DMS79 (cell line): ENCODE measurements at regions not wholly inside any gene's neighbourhood (a gene's known extent, or its start where the extent isn't known, plus 50 kb on each side); places are given as distances from the start of the nearest gene placed in this dataset.
"Not testable (repeated sequence)": the region's sequence is repeated elsewhere in the genome, so short reads cannot be mapped to it uniquely, and the experiment has no call there.

Source experiments
- DNase-seq: peaks from one replicate; lab custom pipeline; 2025; lab: John Stamatoyannopoulos, UW

GRCh38 chr18:45342166-45342565, 273.1 kb upstream of the SLC14A2 start:
- DNase-seq: no peak

- DNase-seq: no peak
Observed at GRCh38 chr18:45342653-45343052, 272.6 kb upstream of the SLC14A2 start.

GRCh38 chr18:45343365-45343764, 271.9 kb upstream of the SLC14A2 start:
- DNase-seq: no peak

- not testable (repeated sequence) for DNase-seq
Observed at GRCh38 chr18:45344680-45345079, 270.6 kb upstream of the SLC14A2 start.

GRCh38 chr18:45349019-45349418, 266.3 kb upstream of the SLC14A2 start:
- no peak for DNase-seq

- DNase-seq: no peak
Observed at GRCh38 chr18:45349467-45349866, 265.8 kb upstream of the SLC14A2 start.

GRCh38 chr18:45350404-45351156, 264.7 kb upstream of the SLC14A2 start:
- DNase-seq: no peak

- no peak for DNase-seq
Observed at GRCh38 chr18:45352874-45353273, 262.4 kb upstream of the SLC14A2 start.

GRCh38 chr18:45353530-45353929, 261.7 kb upstream of the SLC14A2 start:
- no peak for DNase-seq

- DNase-seq: no peak
Observed at GRCh38 chr18:45355944-45356520, 259.2 kb upstream of the SLC14A2 start.

- DNase-seq: no peak
Observed at GRCh38 chr18:45357686-45358470, 257.4 kb upstream of the SLC14A2 start.

- DNase-seq: peak; percentile 17
Observed at GRCh38 chr18:45359275-45360009, 255.8 kb upstream of the SLC14A2 start.

GRCh38 chr18:45361125-45361851, 254.0 kb upstream of the SLC14A2 start:
- DNase-seq: no peak

GRCh38 chr18:45363196-45363595, 252.1 kb upstream of the SLC14A2 start:
- DNase-seq: no peak

- no peak for DNase-seq
Observed at GRCh38 chr18:45365835-45366234, 249.4 kb upstream of the SLC14A2 start.

- no peak for DNase-seq
Observed at GRCh38 chr18:45370255-45371010, 244.8 kb upstream of the SLC14A2 start.

- DNase-seq: no peak
Observed at GRCh38 chr18:45373286-45373880, 241.9 kb upstream of the SLC14A2 start.

GRCh38 chr18:45374236-45374635, 241.0 kb upstream of the SLC14A2 start:
- no peak for DNase-seq

GRCh38 chr18:45374878-45375630, 240.2 kb upstream of the SLC14A2 start:
- no peak for DNase-seq

GRCh38 chr18:45376193-45376592, 239.1 kb upstream of the SLC14A2 start:
- DNase-seq: no peak
